OCI-LY3 (cell line): ENCODE measurements at regions not wholly inside any gene's neighbourhood (a gene's known extent, or its start where the extent isn't known, plus 50 kb on each side); places are given as distances from the start of the nearest gene placed in this dataset.

Source experiments
- H2AFZ ChIP-seq: fragments of 200-600, 300-600 bp; shearing (Covaris generic); 2 replicates; pipeline ENCODE4 v1.6.0; 2014; ENCODE audit warnings: antibody characterized with exemption, low read depth, low read length
- H3K27ac ChIP-seq: fragments of 200-600, 300-600 bp; sonication (generic); 2 replicates; pipeline ENCODE4 v1.5.1; 2014; ENCODE audit warnings: mild to moderate bottlenecking, low read length, moderate library complexity, mixed read lengths
- H3K27me3 ChIP-seq: fragments of 200-600, 300-600 bp; sonication (generic); 2 replicates; pipeline ENCODE4 v1.6.1; 2014; ENCODE audit warnings: low read depth, low read length, mixed read lengths
- H3K36me3 ChIP-seq: fragments of 200-600, 300-600 bp; sonication (generic); replicated peaks from 2 replicates; pipeline ENCODE3; 2014; ENCODE audit warnings: low read depth, low read length, mixed read lengths
- H3K4me1 ChIP-seq: fragments of 300-600, 200-600 bp; sonication (generic); 2 replicates; pipeline ENCODE4 v1.6.1; 2014; ENCODE audit warnings: low read length, mixed read lengths
- H3K4me2 ChIP-seq: fragments of 200-600, 300-600 bp; sonication (generic); 2 replicates; pipeline ENCODE4 v1.6.1; 2014; ENCODE audit warnings: low read length, mixed read lengths
- H3K4me3 ChIP-seq: fragments of 300-600, 200-600 bp; sonication (generic); 2 replicates; pipeline ENCODE4 v1.5.1; 2014; ENCODE audit warnings: antibody characterized with exemption, mild to moderate bottlenecking, low read length, moderate library complexity
- H3K79me2 ChIP-seq: fragments of 300-600, 200-600 bp; shearing (Covaris generic); 2 replicates; pipeline ENCODE4 v1.6.1; 2014; ENCODE audit warnings: mild to moderate bottlenecking, low read length, mixed read lengths
- H3K9ac ChIP-seq: fragments of 300-600, 200-600 bp; shearing (Covaris generic); 2 replicates; pipeline ENCODE4 v1.6.0; 2014; ENCODE audit warnings: mild to moderate bottlenecking, low read length, moderate library complexity
- H3K9me3 ChIP-seq: fragments of 200-600, 300-600 bp; shearing (Covaris generic); 2 replicates; pipeline ENCODE4 v1.6.1; 2014; ENCODE audit warnings: low read length, mixed read lengths; ENCODE audit not compliant: insufficient read depth
- H4K20me1 ChIP-seq: fragments of 200-600, 300-600 bp; sonication (generic); 2 replicates; pipeline ENCODE4 v1.6.1; 2016; ENCODE audit warnings: low read length, mixed read lengths; ENCODE audit not compliant: insufficient read depth
- EZH2phosphoT487 ChIP-seq: fragments of 200-600 bp; shearing (Covaris generic); IDR thresholded peaks from 2 replicates; pipeline ENCODE4 v1.6.1; 2018; ENCODE audit warnings: antibody characterized with exemption, mixed run types, low read depth
- TF ChIP-seq, protein P1 (sequence below): fragments of 200-600, 300-600 bp; sonication (generic); IDR thresholded peaks from 2 replicates; pipeline ENCODE4 v1.5.1; 2014; ENCODE audit warnings: antibody characterized with exemption, low read length, low read depth

DNA sequence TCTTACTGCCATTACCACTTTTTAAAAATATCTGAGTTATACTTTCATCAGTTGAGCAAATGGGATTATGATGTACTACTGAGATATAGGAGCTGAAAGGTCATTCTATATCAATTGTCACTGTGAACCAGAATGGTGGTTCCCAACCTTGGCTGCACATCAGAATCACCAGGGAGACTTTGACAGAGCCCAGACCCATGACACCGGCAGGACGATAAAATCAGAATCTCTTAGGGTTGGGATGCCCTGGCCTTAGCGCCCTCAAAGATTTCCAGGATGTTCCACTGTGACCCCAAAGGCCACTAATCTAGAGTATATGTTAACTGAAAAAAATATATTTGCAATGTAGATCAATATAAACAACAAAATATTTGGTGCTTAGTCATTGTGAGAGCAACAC, 355.1 kb downstream of the LIG4 start:
- Histone ChIP-seq H3K27ac (no peak overlapping the region), H2AFZ (no peak overlapping the region), H3K9ac (no peak overlapping the region), H3K9me3 (no peaks in the 10 kb centered on the region), H3K36me3 (no peaks in the 10 kb centered on the region), H3K79me2 (no peaks in the 10 kb centered on the region), H4K20me1 (no peaks in the 10 kb centered on the region), H3K4me1 (peaks cover 3% of the 10 kb centered on the region), H3K4me3 (no peak overlapping the region), H3K27me3 (no peaks in the 10 kb centered on the region), H3K4me2 (no peak overlapping the region)
- TF ChIP-seq EZH2phosphoT487 = no peak
- TF ChIP-seq, protein P1, sequence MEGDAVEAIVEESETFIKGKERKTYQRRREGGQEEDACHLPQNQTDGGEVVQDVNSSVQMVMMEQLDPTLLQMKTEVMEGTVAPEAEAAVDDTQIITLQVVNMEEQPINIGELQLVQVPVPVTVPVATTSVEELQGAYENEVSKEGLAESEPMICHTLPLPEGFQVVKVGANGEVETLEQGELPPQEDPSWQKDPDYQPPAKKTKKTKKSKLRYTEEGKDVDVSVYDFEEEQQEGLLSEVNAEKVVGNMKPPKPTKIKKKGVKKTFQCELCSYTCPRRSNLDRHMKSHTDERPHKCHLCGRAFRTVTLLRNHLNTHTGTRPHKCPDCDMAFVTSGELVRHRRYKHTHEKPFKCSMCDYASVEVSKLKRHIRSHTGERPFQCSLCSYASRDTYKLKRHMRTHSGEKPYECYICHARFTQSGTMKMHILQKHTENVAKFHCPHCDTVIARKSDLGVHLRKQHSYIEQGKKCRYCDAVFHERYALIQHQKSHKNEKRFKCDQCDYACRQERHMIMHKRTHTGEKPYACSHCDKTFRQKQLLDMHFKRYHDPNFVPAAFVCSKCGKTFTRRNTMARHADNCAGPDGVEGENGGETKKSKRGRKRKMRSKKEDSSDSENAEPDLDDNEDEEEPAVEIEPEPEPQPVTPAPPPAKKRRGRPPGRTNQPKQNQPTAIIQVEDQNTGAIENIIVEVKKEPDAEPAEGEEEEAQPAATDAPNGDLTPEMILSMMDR = no peak

DNA sequence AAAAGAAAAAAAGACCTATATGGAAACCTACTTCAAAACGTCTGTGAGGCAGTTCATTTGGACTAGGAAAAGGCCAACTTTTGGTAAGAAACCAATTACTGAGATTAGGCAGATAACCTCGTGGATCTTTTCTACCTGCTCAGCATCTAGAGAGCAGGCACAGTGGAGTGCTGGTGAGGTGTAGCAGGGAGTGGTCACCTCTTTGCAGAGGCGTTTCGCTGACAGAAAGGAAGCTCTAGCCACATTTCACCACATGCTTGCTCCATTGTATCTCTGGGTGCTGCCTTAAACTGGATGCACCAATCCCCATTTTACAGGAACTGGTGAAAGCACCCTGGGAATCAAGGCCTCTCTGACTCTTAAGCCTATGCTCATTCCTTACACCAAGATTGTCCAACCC, 360.5 kb downstream of the LIG4 start:
- Histone ChIP-seq H3K9me3 (no peaks in the 10 kb centered on the region), H3K27ac (no peak overlapping the region), H3K9ac (no peak overlapping the region), H2AFZ (no peak overlapping the region), H3K4me3 (no peak overlapping the region), H3K27me3 (no peaks in the 10 kb centered on the region), H3K4me1 (peaks cover 3% of the 10 kb centered on the region), H3K36me3 (no peaks in the 10 kb centered on the region), H3K79me2 (no peaks in the 10 kb centered on the region), H4K20me1 (no peaks in the 10 kb centered on the region), H3K4me2 (no peak overlapping the region)
- TF ChIP-seq, protein P1 = no peak
- TF ChIP-seq EZH2phosphoT487 = no peak

DNA sequence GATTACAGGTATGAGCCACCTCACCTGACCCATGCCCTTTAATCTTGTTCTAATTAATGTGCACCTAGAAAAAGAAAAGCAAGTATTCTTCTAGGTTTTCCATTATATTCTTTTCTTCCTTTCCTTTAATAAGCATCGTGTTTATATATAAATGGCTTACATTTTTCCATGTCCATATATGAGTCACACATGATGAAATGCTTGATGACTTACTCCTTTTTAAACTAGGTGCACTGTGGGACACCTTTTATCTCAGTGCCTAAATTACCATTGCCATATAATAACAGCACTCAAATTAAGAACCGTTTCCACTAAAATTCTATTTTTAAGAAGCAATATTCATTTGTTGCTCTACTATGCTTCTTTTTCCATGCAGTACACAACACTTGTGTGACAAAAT, 363.3 kb downstream of the LIG4 start:
- Histone ChIP-seq H2AFZ (no peak overlapping the region), H3K4me1 (peaks cover 3% of the 10 kb centered on the region), H3K36me3 (no peaks in the 10 kb centered on the region), H4K20me1 (no peaks in the 10 kb centered on the region), H3K4me3 (no peak overlapping the region), H3K9me3 (no peaks in the 10 kb centered on the region), H3K4me2 (no peak overlapping the region), H3K27ac (no peak overlapping the region), H3K27me3 (no peaks in the 10 kb centered on the region), H3K9ac (no peak overlapping the region), H3K79me2 (no peaks in the 10 kb centered on the region)
- no peak for TF ChIP-seq EZH2phosphoT487
- TF ChIP-seq, protein P1 = no peak

DNA sequence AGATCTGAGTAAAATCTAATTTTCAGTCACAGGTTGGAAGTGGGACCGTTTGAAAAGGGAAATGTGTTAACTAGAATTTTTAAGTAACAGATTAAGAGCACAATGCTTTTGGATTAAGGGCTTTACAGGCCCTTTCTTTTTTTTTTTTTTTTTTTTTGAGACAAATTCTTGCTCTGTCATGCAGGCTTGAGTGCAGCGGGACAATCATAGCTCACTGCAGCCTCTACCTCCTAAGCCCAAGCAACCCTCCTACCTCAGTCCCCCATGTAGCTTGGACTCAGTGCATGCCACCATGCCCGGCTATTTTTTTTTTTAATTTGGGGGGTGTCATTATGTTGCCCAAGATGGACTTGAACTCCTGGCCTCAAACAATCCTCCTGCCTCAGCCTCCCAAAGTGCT, 363.7 kb downstream of the LIG4 start:
- Histone ChIP-seq H3K4me1 (peaks cover 3% of the 10 kb centered on the region), H3K79me2 (no peaks in the 10 kb centered on the region), H3K9me3 (no peaks in the 10 kb centered on the region), H3K4me2 (no peak overlapping the region), H2AFZ (no peak overlapping the region), H3K4me3 (no peak overlapping the region), H3K9ac (no peak overlapping the region), H3K36me3 (no peaks in the 10 kb centered on the region), H4K20me1 (no peaks in the 10 kb centered on the region), H3K27me3 (no peaks in the 10 kb centered on the region), H3K27ac (no peak overlapping the region)
- no peak for TF ChIP-seq EZH2phosphoT487
- TF ChIP-seq, protein P1 = no peak
